ENCODE measurements at regions not wholly inside any gene's neighbourhood (a gene's known extent, or its start where the extent isn't known, plus 50 kb on each side); places are given as distances from the start of the nearest gene placed in this dataset.

DNA sequence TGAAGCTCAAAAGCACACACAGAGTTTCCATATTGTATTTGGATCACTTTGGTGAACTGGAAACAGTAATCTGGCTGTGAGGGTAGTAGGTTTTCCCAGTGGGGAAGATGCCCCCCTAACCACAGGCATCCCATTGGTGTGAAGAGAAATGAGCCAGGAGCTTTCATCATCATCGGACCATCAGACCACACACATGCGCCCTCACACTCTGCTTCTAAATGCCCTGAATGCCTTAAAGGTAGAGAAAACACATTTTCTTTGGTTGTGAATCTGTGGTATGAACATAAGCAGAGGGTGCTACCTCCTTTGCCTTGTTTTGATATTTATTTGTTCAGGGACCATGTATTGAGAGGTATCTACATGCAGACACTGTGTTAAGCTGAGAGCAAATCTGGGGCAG is 79.0 kb upstream of the DNAH14 start:
- DNase-seq: no peak

GRCh38 chr1:224851210-224851847 is 78.1 kb upstream of the DNAH14 start:
- DNase-seq: peak in 4 of 5 experiments; percentile 11 to 45 (median 31)

GRCh38 chr1:224851848-224852261 is 77.6 kb upstream of the DNAH14 start:
- no peak for DNase-seq

DNA sequence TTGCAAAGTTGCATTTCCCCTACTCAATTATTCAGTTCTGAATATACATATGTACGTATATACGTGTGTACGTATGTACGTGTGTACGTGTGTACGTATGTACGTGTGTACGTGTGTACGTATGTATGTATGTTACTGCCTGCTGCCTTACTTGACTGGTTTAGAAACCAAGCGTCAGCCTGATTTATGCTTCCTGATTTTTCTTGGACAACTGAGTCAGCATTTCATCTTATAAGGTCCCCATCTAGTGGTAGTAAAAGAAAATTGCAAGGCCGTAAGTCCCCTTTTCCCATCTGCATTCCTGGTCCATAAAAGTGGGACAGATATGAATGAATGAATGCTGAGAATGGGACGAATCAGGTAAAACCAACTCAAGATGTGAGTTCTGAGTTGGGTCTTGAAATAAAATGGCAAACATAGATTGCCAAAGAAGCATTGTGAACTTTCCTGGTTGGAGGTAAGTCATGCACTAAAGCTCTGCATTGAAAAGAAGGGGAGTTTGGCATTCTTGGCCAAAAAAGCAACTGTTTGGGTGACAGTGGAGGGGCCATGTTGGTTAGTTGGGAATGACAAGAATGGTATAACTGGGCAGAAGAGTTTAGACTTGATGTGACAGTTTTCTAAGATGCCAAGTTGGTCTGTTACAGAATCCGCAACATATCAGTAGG is 76.4 kb upstream of the DNAH14 start:
- peak in 1 of 5 experiments; percentile 2 for DNase-seq

GRCh38 chr1:224856973-224857372 is 72.5 kb upstream of the DNAH14 start:
- DNase-seq: no peak

DNA sequence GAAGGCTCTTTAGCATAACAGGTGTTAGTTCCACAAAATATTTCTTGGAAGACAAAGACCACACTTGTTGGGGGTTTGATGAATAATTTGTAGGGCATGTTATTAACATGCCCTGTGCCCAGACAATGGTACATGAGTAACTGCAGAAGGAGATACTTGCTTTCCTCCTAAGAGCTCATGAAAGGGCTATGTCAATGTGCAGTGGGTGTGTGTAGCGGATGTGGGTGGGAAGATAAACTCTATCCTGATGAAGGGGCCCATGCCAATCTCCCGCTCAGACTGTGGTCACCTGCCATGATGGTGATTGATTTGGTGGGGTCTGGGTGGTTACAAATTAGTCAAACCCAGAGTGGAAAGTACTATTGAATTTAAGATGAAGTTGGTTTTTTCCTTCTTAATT is 69.8 kb upstream of the DNAH14 start:
- DNase-seq: peak in 1 of 5 experiments; percentile 66

GRCh38 chr1:224860488-224861338 is 68.8 kb upstream of the DNAH14 start:
- DNase-seq: no peak

DNA sequence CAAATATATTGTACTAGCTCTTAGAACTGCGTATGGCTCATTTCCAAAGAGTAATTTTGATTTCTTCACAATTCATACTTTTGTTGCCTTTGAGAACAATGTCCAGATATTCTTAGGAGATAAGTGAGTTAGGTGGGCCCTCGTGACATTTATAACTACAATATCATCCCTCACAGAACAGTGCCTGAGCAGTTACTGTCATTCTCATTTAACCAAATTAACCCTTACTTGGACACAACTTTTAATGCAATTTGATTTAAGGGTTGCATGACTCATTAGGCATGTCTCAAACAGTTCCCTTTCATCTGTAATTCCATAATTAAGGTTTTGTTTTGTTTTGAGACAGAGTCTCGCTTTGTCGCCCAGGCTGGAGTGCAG is 68.1 kb upstream of the DNAH14 start:
- no peak for DNase-seq

DNA sequence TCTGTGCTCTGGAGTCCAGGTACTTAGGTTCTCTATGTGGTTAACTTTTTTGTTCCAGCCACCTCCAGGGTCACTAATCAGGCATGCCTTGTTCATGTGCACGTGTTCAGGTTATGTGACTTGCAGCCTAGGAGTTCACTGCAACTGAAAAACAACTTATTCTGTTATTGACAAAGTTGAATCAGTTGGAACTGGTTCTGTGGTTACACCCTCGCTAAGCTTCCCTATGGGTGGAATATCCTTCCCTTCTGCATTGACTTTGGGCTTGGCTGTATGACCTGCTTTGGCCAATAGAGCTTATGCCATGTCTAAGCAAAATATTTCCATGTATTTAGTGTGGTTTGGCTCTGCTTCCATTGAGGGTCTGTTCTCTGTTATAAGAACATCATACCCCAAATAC is 66.0 kb upstream of the DNAH14 start:
- DNase-seq: no peak

GRCh38 chr1:224864006-224864405 is 65.5 kb upstream of the DNAH14 start:
- no peak for DNase-seq

DNA sequence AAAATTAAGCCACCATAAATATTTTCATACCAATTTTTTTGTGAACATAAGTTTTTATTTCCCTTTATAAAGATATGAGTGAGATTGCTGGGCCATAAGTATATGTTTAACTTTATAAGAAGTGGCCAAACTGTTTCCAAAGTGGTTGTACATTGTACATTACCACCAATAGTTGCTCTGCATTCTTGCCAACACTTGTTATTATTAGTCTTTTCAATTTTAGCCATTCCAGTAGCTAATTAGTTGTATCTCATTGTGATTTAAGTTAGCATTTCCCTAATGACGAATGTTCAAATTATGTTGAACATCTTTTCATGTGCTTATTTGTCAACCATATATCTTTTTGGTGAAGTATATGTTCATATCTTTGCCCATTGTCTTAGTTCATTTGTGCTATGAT is 64.0 kb upstream of the DNAH14 start:
- no peak for DNase-seq

GRCh38 chr1:224866940-224867339 is 62.5 kb upstream of the DNAH14 start:
- no peak for DNase-seq

- no peak for DNase-seq
These were observed 61.8 kb upstream of the DNAH14 start for GRCh38 chr1:224867715-224868114.

- DNase-seq: no peak
These were observed 56.5 kb upstream of the DNAH14 start for GRCh38 chr1:224872832-224873433.

DNA sequence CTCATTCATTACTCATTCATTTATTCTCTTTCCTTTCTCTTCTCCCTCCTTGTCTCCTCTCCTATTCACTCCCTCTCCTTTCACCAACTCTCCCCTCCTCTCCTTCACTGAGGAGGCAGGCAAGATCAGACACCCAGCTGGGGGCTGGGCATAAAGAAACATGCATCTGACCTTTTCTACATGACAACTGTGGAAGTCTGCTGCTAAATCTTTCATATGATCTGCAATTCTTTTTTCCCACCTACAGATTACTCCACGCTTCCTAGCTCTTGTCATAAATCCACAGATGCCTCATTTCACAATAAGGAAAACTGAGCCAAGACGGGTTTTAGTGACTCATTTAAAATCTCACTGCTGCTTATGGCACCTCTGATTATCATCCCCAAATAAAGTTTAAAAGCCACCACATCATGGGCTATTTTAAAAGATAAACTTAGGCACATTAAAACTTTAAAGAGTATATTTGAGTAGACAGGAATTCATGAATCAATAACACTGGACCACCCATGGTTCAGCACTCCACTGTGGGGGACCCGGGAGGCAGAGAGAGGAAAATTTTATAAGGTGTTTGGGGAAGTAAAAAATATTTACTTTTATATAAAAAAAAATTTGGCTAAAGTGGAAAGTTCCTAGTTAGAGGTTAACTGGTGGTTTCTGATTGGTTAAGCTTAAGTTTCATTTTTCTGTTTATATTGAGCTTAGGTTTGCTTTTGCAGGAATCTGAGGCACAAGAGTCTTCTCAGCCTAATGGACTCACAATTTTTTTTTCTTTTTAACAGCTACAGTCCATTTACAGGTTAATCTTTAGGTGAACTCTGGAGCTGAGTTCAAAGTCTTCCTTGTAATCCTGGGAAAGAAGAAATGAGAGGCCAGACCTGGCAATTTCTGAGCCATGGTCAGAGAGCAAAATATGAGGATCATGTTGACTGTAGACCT is 55.8 kb upstream of the DNAH14 start:
- DNase-seq: no peak

DNA sequence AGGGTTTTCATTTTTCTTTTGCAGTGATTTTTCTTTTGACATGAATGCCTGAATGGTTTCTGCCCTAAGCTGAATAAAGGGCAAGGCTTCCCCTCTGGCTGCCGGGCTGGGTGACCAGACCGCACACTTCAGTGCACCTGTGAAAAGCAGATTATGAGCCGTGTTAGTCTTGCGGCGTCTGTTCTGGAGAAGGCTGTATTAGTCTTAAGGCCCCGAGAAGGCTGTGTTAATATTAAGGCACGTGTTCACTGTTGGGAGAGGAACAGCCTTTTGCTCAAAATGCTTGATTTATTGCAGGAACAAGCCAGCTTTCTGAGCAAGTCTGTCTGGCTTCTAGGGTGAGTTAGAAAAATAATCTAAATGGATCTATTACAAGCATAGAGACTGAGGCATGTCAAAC is 54.7 kb upstream of the DNAH14 start:
- no peak for DNase-seq

DNA sequence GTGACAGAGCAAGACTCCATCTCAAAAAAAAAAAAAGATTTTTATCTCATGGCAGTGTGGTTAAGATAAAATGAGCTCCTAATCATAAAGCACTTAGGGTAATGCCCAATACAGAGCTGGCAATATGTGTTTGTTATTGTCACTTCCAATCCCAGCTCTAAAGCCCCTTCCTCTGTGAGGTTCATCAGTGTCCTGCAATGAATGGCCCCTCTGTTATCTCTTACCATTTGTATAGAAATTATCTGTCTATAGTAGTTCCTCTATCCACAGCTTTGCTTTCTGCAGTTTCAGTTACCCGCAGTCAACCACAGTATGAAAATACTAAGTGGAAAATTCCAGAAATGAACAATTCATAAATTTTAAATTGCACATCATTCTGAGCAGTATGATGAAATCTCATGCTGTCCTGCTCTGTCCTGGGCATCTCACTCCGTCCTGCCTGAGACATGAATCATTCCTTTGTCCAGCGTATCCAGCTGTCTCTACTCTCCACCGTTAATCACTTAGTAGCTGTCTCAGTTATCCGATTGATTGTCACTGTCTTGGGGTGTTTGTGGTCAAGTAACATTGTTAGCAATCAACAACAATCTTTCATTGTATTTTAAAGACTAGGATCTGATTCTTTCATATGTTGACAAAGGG is 50.2 kb upstream of the DNAH14 start:
- DNase-seq: no peak
